MV-4-11 (cell line): ENCODE measurements at regions not wholly inside any gene's neighbourhood (a gene's known extent, or its start where the extent isn't known, plus 50 kb on each side); places are given as distances from the start of the nearest gene placed in this dataset.

Experiments
- DNase-seq: peaks from one replicate; lab custom pipeline; 2025; lab: John Stamatoyannopoulos, UW

DNA sequence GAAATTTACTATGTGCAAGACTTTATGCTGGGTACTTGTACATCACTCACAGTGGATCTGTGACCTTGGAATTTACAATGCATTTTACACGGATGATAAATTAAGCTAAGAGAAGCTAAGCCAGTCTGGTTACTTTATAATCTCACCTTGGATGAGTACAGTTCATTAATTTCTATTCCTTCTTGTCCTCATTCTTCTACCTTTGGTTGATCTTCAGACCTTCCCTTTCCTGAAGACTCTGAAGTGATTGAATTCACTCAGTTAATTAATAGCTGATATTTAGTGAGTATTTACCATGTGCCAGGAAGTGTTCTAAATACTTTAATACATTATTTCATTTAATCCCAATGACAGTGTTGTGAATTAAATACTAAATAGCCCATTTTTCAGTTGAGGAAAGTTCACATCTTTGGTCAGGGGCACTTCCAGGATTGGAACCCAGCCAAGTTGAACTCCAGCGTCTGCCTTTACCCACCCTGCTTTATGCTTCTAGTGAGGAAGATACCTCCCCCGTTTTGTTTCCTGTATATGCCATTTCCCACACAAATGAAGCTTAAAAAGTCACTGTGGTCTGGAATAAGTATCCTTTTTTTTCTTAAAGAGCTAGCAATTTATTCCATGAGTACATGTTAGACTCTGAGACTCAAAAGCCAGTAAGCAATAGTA lies 146.6 kb downstream of the TLR5 start:
- no peak for DNase-seq

DNA sequence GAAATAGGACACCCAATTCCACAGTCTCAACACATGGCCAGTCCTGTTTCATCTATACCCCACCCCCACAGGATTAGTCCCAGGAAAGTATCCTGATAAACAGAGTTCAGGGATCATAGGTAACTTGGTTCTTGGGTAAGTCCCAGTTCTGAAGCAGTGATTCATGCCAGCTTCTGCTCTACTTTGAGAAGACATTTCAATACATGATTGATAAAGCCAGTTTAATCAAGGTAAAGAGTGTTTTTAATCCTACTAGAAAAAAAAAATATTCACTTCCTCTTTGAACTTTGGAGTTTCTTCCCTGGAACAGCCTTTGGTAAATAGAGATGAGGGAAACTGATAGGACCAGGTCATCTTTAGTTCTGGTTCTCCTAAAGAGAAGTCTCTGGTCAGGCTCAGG lies 142.4 kb downstream of the TLR5 start:
- no peak for DNase-seq

DNA sequence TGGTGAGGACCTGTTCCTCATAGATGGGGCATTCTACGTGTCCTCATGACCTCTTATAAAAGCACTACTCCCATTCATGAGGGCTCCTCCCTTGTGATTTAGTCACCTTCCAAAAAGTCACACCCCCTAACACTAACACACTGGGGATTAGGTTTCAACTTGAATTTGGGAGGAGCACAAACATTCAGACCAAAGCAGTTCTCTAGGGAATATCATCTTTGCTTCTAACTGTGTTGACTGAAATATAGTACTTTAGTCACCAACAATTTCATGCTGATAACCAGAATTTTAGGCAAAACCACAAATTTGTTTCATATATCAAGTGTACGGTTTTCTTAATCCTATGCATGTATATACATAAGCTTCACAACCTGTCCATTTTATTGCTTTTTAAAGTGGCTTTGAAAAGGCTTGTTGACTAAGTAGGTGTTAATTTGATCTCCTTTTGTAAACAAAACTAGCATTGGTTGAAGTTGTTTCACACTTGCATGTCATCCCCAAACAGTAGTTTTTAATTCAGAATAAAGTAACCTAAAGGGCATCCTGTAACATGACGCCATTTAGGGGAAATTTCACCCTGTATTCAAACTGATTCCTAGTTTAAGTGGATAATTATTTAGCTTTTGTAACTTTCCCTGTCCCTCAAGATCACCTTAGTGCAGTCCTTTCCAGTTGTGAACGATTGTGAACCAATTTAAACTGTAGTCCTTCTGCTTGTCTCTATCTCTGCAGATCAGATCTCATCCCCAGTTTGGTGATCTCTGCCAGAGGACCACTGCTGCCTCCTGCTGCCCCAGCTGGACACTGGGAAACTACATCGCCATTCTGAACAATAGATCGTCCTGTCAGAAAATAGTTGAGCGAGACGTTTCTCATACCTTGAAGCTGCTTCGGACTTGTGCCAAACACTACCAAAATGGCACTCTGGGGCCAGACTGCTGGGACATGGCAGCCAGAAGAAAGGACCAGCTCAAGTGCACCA lies 141.1 kb downstream of the TLR5 start:
- no peak for DNase-seq

DNA sequence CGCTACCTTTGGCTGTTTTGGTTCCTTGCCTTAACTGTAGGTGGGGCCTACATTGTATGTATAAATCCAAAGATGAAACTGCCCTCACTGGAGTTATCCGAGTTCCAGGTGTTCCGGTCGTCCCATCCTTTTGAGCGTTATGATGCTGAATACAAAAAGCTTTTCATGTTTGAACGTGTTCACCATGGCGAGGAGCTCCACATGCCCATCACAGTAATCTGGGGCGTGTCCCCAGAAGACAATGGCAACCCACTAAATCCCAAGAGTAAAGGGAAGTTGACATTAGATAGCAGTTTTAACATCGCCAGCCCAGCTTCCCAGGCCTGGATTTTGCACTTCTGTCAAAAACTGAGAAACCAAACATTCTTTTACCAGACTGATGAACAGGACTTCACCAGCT lies 139.5 kb downstream of the TLR5 start:
- no peak for DNase-seq

GRCh38 chr1:223006371-223006770 lies 136.7 kb downstream of the TLR5 start:
- DNase-seq, result no peak

GRCh38 chr1:223006917-223007648 lies 136.0 kb downstream of the TLR5 start:
- no peak for DNase-seq

DNA sequence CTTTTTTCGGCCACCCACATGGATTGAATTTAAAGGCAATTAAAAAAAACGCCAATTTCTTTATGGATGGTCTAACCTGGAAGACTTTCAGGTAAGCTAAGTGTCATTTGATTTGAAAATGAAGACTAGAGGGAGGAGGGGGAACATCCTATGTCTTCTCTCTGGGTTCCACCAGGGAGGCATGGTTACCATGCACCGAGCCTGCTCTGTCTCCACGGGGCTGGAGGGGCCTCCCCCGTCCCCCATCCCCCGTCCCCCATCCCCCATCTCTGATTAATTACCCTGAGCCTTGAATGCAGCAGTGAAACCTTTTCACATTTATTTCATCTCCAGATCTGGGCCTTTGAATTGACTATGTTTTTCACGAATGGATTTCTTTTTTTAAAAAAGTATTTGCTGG lies 135.1 kb downstream of the TLR5 start:
- DNase-seq, result no peak

GRCh38 chr1:223008808-223009207 lies 134.2 kb downstream of the TLR5 start:
- no peak for DNase-seq

DNA sequence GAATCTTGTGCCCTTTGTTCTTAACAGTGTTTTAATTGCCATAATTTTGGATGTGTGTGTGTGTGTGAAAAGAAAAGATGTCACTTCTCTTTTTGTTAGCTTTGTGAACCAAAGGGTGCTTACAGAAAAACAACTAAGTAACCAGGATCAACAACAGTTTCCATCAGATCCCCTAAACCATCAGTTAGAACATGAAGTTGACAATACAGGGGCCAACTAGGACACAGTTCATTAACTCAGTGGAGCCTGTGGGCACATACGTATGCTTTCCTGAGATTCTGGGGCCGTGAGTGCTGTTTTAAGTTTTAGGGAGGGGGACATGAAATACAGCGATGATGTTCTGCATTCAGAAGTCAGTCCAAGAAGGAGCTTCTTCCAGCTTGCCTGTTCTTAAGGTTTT lies 133.6 kb downstream of the TLR5 start:
- DNase-seq, result no peak

DNA sequence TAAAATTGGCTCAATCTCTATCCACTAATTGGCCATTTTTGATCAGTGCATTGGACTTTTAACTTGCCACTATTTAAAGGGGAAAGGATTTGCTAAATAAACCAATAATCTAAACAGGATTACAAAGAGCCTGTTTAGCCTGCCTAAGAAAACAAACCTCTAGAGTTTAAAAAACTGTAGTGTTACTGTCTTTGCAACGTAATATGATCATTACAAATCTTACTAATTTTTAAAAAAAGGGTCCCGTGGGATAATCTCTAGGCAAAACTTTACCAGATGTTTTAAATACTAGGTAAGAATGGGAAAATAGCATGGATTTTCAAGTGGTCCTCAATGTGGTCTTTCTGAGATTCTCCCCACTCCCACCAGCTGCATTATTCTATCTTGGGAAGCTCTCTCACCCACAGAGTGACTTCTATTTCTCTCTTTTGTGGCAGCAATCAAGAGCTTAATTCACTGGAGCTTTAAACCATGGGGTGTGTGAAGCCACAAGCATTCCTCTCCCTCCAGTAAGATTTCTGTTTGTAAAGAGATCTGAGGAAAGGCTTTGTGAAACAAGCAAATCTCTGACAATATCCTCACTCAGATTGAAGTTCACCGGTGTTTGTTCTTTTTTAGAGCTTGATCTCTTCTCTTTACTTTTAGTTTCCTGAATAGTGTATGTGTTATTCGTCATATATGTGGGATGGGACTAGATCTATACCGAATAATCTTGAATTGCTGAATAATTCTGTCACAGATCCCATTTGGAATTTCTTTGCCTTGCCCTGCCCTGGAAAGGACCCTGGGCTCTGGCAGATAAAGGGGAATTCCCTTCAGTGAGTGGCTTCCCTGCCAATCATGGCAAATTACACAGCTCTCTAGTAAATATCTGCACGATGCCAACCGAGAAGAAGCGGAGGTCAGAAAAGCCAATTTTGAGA lies 132.2 kb downstream of the TLR5 start:
- DNase-seq, result no peak

DNA sequence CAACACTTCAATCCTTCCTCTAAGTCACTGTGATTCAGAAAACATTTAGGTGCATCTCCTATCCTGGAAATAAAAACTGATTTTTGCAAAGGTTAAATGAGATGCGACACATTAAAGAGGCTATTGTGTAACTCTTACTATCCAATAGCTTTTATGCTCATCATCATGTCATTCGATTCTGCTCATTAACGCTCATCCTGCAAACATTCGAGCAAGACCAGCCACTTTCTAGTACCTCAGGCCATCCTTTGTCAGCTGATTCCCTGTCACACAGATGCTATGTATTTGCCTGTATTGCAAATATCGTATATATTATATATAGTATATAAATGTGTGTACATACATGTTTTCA lies 131.6 kb downstream of the TLR5 start:
- no peak for DNase-seq

DNA sequence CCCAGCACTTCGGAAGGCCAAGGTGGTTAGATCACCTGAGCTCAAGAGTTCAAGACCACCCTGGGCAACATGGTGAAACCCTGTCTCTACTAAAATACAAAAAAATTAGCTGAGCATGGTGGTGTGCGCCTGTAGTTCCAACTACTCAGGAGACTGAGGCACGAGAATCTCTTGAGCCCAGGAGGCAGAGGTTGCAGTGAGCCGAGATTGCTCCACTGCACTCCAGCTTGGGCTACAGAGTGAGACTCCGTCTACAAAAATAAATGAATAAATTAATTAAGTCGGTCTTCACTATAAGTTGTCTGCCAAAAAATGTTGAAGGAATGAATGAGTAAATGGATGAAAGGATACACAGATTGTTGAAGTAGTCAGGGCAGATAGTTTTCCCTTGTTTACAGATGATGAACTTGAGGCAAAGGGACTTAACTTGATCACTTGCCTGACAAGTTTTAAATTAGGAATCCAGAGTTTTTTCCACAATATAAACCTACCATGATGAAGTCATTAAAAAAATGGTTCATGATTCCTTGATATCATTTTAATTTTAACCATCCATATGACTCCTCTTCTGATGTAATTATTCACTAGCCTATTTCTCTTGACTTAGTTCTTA lies 130.8 kb downstream of the TLR5 start:
- DNase-seq, result no peak

- DNase-seq, result no peak
Observed at GRCh38 chr1:223012938-223013337, 130.1 kb downstream of the TLR5 start.

DNA sequence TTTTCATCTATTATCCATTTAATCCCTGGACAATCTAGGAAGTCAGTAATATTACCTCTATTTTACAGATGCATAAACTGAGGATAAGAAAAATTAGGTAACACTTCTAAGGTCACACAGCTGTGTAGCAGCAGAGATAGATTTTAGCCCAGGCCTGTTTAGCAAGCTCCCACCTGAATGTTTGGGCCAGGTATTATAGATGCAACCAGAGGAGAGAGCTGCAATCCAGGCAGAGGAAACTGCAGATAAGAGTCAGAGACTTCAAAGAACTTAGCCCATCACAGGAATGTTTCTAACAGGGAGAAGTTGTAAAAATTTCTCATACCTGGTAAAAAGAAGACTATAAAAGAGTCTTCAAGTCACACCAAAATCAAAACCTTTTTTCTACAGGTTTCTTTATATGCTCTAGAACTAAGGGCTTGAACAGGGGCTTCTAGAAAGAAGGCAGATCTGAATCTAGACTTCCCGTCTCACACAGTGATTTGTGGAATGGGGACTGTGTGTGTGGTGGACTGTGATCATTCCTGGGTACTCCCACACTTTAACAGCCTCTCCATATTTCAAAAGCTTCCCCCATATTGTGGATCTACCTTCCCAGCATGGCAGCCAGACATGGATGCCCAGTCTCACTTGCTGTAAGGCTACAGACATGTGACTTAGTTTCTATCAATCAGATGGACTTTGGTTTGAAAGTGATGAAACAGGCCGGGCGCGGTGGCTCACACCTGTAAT lies 128.7 kb downstream of the TLR5 start:
- DNase-seq, result no peak

DNA sequence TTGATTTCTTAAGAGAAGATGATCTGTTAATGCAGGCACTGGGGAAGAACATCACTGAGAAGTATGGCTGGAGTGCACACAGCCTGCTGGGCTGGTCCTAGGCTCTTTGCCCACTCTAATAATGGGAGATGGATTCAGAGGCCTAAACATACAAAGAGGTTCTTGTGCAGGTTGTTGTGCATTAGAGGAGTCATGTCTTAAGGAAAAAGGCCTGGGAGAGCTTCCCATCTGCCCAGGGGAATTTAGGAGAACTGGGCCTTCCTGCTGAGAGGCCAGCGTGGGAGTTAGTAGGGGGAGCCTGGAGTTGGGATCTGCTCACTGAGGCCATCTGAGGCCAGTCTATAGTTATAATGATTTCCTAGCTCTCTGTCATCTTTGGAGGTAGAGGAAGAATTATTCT lies 126.7 kb downstream of the TLR5 start:
- DNase-seq, result no peak

DNA sequence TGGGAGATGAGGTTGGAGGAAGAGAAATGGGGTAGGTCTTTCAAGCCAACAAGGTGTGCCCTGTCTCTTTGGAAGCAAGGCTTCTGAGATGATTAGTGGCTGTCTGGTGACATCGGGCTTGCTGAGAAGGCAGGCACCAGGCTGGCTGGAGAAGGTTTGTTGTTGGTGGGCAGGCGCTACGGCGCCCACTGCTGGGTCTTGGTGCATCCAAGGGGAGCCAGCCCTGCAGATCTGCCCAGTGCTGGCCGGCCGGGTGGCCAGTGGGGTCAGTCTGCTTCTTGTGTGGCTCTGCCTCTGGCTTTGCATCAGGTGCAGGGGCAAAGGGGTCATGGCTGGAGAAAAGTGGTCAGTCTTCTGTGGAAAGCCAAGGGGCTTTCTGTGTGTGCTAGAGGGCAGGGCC lies 126.2 kb downstream of the TLR5 start:
- DNase-seq, result no peak

DNA sequence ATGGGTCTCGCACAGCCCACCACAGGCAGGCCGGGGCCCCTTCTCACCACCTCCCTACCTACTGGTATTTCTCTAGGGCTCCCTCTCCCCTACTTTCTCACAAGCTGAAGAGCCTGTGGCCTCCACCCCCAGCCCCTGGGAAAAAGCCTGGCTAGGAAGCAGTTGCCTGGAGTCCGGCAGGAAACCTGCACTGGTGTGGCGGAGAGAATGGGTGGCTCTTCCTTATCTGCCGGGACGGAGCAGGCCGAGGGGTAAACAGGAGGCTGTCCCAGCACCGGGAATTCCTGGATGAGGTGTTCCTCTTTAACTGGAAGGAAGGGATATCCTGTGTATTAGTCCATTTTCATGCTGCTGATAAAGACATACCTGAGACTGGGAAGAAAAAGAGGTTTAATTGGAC lies 125.8 kb downstream of the TLR5 start:
- DNase-seq, result no peak

DNA sequence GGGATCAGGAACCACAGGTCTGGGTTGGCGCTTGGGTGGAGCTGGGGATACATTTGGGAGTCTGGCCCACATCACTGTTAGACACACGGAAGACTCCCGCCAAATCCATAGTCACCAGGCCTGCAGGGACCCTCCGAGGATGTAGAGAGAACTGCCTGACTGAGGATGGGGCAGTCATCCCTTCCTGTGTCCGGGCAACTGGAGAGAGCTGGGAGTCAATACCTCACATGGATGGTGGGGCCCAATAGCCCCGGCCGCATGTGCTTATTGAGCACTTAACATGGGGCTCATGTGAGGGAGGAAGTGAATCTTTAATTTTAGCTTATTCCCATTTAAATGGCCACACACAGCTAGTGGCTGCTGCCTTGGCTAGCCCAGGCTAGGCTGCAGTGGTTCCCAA lies 124.5 kb downstream of the TLR5 start:
- no peak for DNase-seq

DNA sequence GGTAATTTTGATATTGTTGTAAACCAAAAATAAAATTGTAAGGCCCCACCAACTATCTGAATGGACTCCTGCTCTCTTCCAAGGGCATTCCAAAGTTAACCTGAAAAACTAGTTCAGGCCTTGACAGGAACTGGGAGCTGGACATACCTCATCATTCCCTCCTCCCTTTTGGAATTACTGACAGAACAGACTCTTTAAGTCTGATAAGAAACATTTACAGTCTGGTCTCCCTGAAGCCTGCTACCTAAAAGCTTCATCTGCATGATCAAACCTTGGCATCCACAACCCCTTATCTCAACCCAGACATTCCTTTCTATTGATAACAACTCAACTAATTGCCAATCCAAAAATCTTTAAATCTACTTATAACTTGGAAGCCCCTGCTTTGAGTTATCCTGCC lies 123.8 kb downstream of the TLR5 start:
- DNase-seq, result no peak

- no peak for DNase-seq
Observed at GRCh38 chr1:223020770-223021169, 122.3 kb downstream of the TLR5 start.
